ENCODE measurements at regions not wholly inside any gene's neighbourhood (a gene's known extent, or its start where the extent isn't known, plus 50 kb on each side); places are given as distances from the start of the nearest gene placed in this dataset.

DNA sequence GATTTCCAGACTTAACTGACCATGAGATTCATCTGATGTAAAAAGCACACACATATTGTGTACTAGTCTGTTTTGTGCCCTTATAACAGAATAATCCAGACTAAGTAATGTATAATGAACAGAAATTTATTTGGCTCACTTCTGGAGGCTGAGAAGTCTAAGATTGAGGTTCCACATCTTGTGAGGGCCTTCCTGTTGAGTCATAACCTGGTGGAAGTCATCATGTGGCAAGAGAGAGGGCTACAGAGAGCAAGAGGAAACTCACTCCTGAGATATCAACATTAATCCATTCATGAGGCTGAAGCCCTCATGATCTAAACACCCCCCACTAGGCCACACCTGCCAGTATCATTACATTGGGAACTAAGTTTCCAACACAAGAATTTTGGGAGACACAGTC is 977.6 kb downstream of the MCTP2 start:
- TF ChIP-seq JUN (CRISPR knock-in tag; IDR thresholded peaks at IDR 0.05) = no peak
- no peak for TF ChIP-seq POLR2AphosphoS5 (IDR thresholded peaks at IDR 0.05; ENCODE audit: low read depth, low read length)
- TF ChIP-seq POLR2A (IDR thresholded peaks at IDR 0.05; ENCODE audit: insufficient read depth in 1 of 2, low read depth in 2 of 2, low read length in 2 of 2) = no peak
- TF ChIP-seq KLF16 (CRISPR knock-in tag; IDR thresholded peaks at IDR 0.05) = no peak
- TF ChIP-seq, protein P1, sequence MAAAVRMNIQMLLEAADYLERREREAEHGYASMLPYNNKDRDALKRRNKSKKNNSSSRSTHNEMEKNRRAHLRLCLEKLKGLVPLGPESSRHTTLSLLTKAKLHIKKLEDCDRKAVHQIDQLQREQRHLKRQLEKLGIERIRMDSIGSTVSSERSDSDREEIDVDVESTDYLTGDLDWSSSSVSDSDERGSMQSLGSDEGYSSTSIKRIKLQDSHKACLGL (CRISPR knock-in tag; IDR thresholded peaks at IDR 0.05) = no peak
- TF ChIP-seq MBNL3 (CRISPR knock-in tag; conservative IDR thresholded peaks at IDR 0.05) = no peak
- no peak for TF ChIP-seq KDM1A (CRISPR knock-in tag; IDR thresholded peaks at IDR 0.05)
- TF ChIP-seq IKZF1 (IDR thresholded peaks at IDR 0.05) = no peak
- no peak for TF ChIP-seq PCBP2 (optimal IDR thresholded peaks at IDR 0.05; ENCODE audit: low read depth, low read length, poor library complexity, severe bottlenecking)
